Calu3 (cell line): ENCODE measurements at regions not wholly inside any gene's neighbourhood (a gene's known extent, or its start where the extent isn't known, plus 50 kb on each side); places are given as distances from the start of the nearest gene placed in this dataset.

Experiments used
- BruUV-seq: library from RNA; stranded (reverse); fragments of 400-500 nt; replicated peaks from 2 replicates; lab custom pipeline; 2021; lab: Mats Ljungman, UMichigan
- CTCF ChIA-PET: fragments of 300-600 bp; sonication (Branson Sonifier 250); formaldehyde crosslinking; loops from one replicate; lab custom pipeline; 2022; ENCODE audit warnings: antibody characterized with exemption; lab: Charles Lee
- DNase-seq: peaks from one replicate; pipeline ENCODE4 v3.0.0; 2022
- H3K27ac Mint-ChIP-seq: one replicate; pipeline ENCODE4 v1.8.0; 2022; ENCODE audit warnings: mixed read lengths; ENCODE audit not compliant: unreplicated experiment
- H3K27me3 Mint-ChIP-seq: one replicate; pipeline ENCODE4 v1.8.0; 2022; ENCODE audit warnings: mixed read lengths; ENCODE audit not compliant: unreplicated experiment
- H3K36me3 Mint-ChIP-seq: one replicate; pipeline ENCODE4 v1.8.0; 2022; ENCODE audit warnings: mild to moderate bottlenecking, moderate library complexity, mixed read lengths; ENCODE audit not compliant: insufficient read depth, unreplicated experiment
- H3K4me1 Mint-ChIP-seq: one replicate; pipeline ENCODE4 v1.8.0; 2022; ENCODE audit warnings: mild to moderate bottlenecking, low read depth, mixed read lengths; ENCODE audit not compliant: unreplicated experiment
- H3K4me3 Mint-ChIP-seq: one replicate; pipeline ENCODE4 v1.8.0; 2022; ENCODE audit warnings: mild to moderate bottlenecking, low read depth, moderate library complexity, mixed read lengths; ENCODE audit not compliant: unreplicated experiment
- H3K9me3 Mint-ChIP-seq: one replicate; pipeline ENCODE4 v1.8.0; 2022; ENCODE audit warnings: low read depth, mixed read lengths; ENCODE audit not compliant: unreplicated experiment
- CTCF ChIP-seq: fragments of 200-600 bp; IDR thresholded peaks from one replicate; pipeline ENCODE4 v1.8.0; 2022; ENCODE audit warnings: antibody characterized with exemption; ENCODE audit not compliant: unreplicated experiment
- intact Hi-C: fragments of 100-400 bp; cut with micrococcal nuclease; formaldehyde crosslinking; loops from one replicate; pipeline ENCODE4 v1.10.0; 2022; ENCODE audit not compliant: unreplicated experiment

GRCh38 chr5:40074826-40075225, 604.9 kb upstream of the PTGER4 start:
- BruUV-seq: no TSS peak
- Mint-ChIP-seq H3K27ac (no peak overlapping the region), H3K4me3 (no peak overlapping the region), H3K36me3 (no peaks in the 10 kb centered on the region), H3K27me3 (no peaks in the 10 kb centered on the region), H3K4me1 (no peaks in the 10 kb centered on the region), H3K9me3 (no peaks in the 10 kb centered on the region)
- no peak for DNase-seq
- no peak for TF ChIP-seq CTCF
- intact Hi-C loops: no loop called here
- CTCF ChIA-PET: no interaction called here

GRCh38 chr5:40073927-40074326, 605.8 kb upstream of the PTGER4 start:
- Mint-ChIP-seq H3K4me1 (no peaks in the 10 kb centered on the region), H3K36me3 (no peaks in the 10 kb centered on the region), H3K9me3 (no peaks in the 10 kb centered on the region), H3K27me3 (no peaks in the 10 kb centered on the region), H3K4me3 (no peak overlapping the region), H3K27ac (no peak overlapping the region)
- intact Hi-C loops: no loop called here
- CTCF ChIA-PET: no interaction called here
- BruUV-seq: no TSS peak
- no peak for DNase-seq
- TF ChIP-seq CTCF: no peak

- no peak for DNase-seq
- CTCF ChIA-PET: no interaction called here
- intact Hi-C loops: no loop called here
- Mint-ChIP-seq H3K9me3 (no peaks in the 10 kb centered on the region), H3K4me3 (no peak overlapping the region), H3K36me3 (no peaks in the 10 kb centered on the region), H3K4me1 (no peaks in the 10 kb centered on the region), H3K27me3 (no peaks in the 10 kb centered on the region), H3K27ac (no peak overlapping the region)
- no TSS peak for BruUV-seq
- TF ChIP-seq CTCF: no peak
These were observed 607.8 kb upstream of the PTGER4 start for GRCh38 chr5:40071870-40072269.

GRCh38 chr5:40066616-40067015, 613.1 kb upstream of the PTGER4 start:
- Mint-ChIP-seq H3K27me3 (no peaks in the 10 kb centered on the region), H3K36me3 (no peaks in the 10 kb centered on the region), H3K4me1 (no peaks in the 10 kb centered on the region), H3K4me3 (no peak overlapping the region), H3K27ac (no peak overlapping the region), H3K9me3 (no peaks in the 10 kb centered on the region)
- no TSS peak for BruUV-seq
- intact Hi-C loops: no loop called here
- TF ChIP-seq CTCF: no peak
- CTCF ChIA-PET: no interaction called here
- DNase-seq: no peak

GRCh38 chr5:40052808-40053207, 626.9 kb upstream of the PTGER4 start:
- TF ChIP-seq CTCF: no peak
- CTCF ChIA-PET: interaction anchor here (0.7 kb wide), 1 partner anchor 38 kb away, joined by 3 read pairs; no protein-coding TSS in a partner anchor
- Mint-ChIP-seq H3K4me3 (no peak overlapping the region), H3K36me3 (no peaks in the 10 kb centered on the region), H3K27ac (no peak overlapping the region), H3K4me1 (peaks cover 7% of the 10 kb centered on the region), H3K9me3 (peaks cover 2% of the 10 kb centered on the region), H3K27me3 (no peaks in the 10 kb centered on the region)
- no TSS peak for BruUV-seq
- intact Hi-C loops: no loop called here
- DNase-seq: peak; percentile 4
